HG03457 (cell line): ENCODE measurements at regions not wholly inside any gene's neighbourhood (a gene's known extent, or its start where the extent isn't known, plus 50 kb on each side); places are given as distances from the start of the nearest gene placed in this dataset.
"Not testable (repeated sequence)": the region's sequence is repeated elsewhere in the genome, so short reads cannot be mapped to it uniquely, and the experiment has no call there.

ENCODE experiments used
- ATAC-seq: cut with Tn5 transposase; IDR thresholded peaks from one replicate; pipeline ENCODE4 v1.9.1; 2021; ENCODE audit warnings: moderate number of reproducible peaks; ENCODE audit not compliant: unreplicated experiment

- no peak for ATAC-seq
These were observed 93.9 kb downstream of the TEX35 start for GRCh38 chr1:178606839-178607238.

GRCh38 chr1:178607718-178608408 lies 95.0 kb downstream of the TEX35 start:
- peak; percentile 56 for ATAC-seq

GRCh38 chr1:178609015-178609414 lies 96.1 kb downstream of the TEX35 start:
- no peak for ATAC-seq

- ATAC-seq: not testable (repeated sequence)
These were observed 97.9 kb downstream of the TEX35 start for GRCh38 chr1:178610690-178611410.

GRCh38 chr1:178612261-178612660 lies 99.4 kb downstream of the TEX35 start:
- no peak for ATAC-seq

GRCh38 chr1:178613271-178613945 lies 100.5 kb downstream of the TEX35 start:
- ATAC-seq: no peak

- no peak for ATAC-seq
These were observed 101.4 kb downstream of the TEX35 start for GRCh38 chr1:178614286-178614685.

GRCh38 chr1:178619042-178619927 lies 105.8 kb upstream of the RALGPS2 start:
- no peak for ATAC-seq

- ATAC-seq: no peak
These were observed 104.2 kb upstream of the RALGPS2 start for GRCh38 chr1:178620584-178621475.

- ATAC-seq: no peak
These were observed 103.2 kb upstream of the RALGPS2 start for GRCh38 chr1:178621822-178622221.

GRCh38 chr1:178625695-178626094 lies 99.3 kb upstream of the RALGPS2 start:
- no peak for ATAC-seq

- ATAC-seq: no peak
These were observed 98.0 kb upstream of the RALGPS2 start for GRCh38 chr1:178627037-178627436.

GRCh38 chr1:178628637-178629251 lies 96.3 kb upstream of the RALGPS2 start:
- ATAC-seq: no peak

- ATAC-seq: no peak
These were observed 95.5 kb upstream of the RALGPS2 start for GRCh38 chr1:178629252-178630154.

GRCh38 chr1:178630417-178630816 lies 94.6 kb upstream of the RALGPS2 start:
- ATAC-seq: no peak

- no peak for ATAC-seq
These were observed 92.4 kb upstream of the RALGPS2 start for GRCh38 chr1:178632653-178633052.

GRCh38 chr1:178633056-178633455 lies 92.0 kb upstream of the RALGPS2 start:
- no peak for ATAC-seq

GRCh38 chr1:178634445-178634844 lies 90.6 kb upstream of the RALGPS2 start:
- no peak for ATAC-seq
